ENCODE measurements at regions not wholly inside any gene's neighbourhood (a gene's known extent, or its start where the extent isn't known, plus 50 kb on each side); places are given as distances from the start of the nearest gene placed in this dataset.

GRCh38 chr15:85986116-85986515 lies 93.6 kb upstream of the AGBL1 start:
- DNase-seq, result no peak

DNA sequence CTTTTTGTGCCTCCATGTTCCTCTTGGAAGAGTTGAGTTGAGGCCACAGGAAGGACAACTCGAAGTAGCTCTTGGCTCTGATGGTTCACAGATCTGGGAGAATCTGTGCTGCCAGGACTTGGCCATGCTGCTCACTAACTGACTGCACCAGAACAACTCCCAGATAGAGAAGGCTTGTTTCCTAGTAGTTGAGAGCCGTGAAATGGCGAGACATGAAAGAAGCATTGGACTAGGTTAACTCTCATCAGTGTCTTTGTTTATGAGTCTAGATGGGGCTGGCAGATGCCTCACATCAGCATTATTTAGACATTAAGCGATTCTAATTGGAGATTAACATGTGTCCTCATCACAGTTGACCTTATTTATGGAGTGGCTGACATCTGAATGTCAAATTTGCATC lies 92.9 kb upstream of the AGBL1 start:
- no peak for DNase-seq

- no peak for DNase-seq
Measured at GRCh38 chr15:85988741-85989140, 90.9 kb upstream of the AGBL1 start.

GRCh38 chr15:85992224-85992623 lies 87.4 kb upstream of the AGBL1 start:
- DNase-seq, result no peak

GRCh38 chr15:85993116-85993515 lies 86.6 kb upstream of the AGBL1 start:
- DNase-seq, result no peak

GRCh38 chr15:85997618-85998017 lies 82.1 kb upstream of the AGBL1 start:
- DNase-seq, result no peak

- no peak for DNase-seq
Measured at GRCh38 chr15:85999658-86000057, 80.0 kb upstream of the AGBL1 start.

DNA sequence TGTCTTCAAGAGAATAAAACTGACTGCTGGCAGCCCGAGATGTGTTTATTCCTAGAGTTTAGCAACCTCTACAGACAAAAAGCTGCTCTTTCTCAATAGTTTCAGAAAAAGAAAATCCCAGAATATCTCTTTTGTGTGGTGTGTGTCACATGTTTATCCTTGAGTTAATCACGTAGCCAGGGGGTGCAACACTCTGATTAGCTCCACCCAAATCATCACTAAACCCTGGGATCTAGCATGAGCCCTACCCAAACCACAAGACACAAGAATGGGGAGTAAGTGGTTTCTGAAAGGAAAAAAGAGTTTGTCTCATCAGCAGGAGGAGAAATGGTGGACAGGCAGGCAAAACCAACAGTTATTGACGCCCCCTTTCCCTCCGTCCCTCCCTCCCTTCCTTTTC lies 78.5 kb upstream of the AGBL1 start:
- no peak for DNase-seq

DNA sequence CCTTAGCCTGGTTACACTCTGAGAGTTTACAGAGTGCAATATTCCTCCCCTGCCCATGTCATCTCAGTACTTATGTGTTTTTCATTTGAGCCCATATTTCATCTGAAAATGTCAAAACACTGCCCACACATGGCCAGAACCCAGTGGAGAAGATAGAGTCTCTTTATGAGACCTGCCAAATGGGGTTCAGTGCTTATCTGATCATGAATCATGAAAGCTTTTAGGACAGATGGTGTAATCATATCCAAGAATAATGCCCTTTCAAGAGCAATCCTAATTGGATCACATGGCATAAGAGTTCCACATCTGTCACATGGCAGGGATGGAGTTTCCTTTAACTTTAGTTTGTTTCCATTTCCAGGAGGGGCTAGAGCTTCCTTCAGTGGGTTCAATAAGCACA lies 77.2 kb upstream of the AGBL1 start:
- no peak for DNase-seq

DNA sequence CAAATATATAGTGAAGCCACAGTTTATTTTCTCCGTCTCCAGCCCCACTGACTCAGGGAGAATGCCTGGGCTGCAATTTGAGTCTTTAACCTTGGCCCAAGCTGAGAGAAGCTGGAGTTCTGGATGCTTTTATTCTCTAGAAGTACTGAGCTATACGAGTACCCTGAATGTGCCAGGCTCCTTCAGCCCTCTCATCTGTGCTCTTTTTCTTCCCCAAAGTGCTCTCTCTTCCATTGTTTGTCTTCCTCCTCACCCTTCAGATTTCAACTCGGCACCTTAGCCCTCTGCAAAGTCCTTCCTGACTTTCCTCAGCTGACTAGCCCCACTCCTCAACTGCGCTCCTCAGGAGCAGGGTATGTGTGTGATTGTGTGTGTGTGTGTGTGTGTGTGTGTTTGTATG lies 75.6 kb upstream of the AGBL1 start:
- no peak for DNase-seq

- DNase-seq, result no peak
Measured at GRCh38 chr15:86006546-86006945, 73.1 kb upstream of the AGBL1 start.

- DNase-seq, result no peak
Measured at GRCh38 chr15:86009727-86010126, 69.9 kb upstream of the AGBL1 start.

DNA sequence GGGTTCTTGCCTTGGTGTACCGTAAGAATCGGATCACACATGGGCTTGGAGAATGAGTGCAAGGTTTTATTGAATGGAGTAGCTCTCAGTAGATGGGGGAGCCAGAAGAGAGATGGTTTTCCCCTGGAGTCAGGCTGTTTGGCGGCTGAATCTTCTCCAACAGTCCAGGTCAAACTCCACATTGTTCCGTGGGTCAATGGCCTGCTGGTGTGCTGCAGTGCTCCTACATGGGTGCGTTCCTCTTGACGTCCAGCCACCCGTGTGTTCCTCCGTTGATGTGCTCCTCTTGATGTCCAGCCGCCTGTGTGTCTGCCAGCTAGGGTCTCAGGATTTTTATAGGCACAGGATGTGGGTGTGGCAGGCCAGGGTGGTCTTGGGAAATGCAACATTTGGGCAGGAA lies 69.3 kb upstream of the AGBL1 start:
- DNase-seq, result no peak

GRCh38 chr15:86010891-86011290 lies 68.8 kb upstream of the AGBL1 start:
- DNase-seq, result no peak

DNA sequence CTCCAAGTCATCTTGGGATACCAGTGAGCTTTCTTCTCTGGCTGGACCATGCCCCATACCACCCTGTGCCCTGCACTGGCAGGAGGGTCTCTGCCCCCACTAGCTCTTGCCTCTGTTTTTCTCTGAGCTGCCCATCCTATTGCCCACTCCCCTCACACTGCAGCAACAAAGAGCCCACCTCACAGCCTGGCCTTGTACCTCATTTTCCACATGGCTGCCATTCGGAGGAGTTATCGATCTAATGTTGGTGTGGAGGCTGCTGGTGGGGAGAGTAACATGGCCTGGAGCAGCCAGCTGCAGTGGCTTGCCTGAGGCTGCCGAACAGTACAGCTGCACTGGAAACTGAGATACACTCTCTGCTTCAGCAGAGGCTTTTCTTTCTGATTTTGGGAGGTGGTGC lies 65.7 kb upstream of the AGBL1 start:
- DNase-seq, result no peak

- DNase-seq, result no peak
Measured at GRCh38 chr15:86016750-86017149, 62.9 kb upstream of the AGBL1 start.

- no peak for DNase-seq
Measured at GRCh38 chr15:86018679-86019078, 61.0 kb upstream of the AGBL1 start.

DNA sequence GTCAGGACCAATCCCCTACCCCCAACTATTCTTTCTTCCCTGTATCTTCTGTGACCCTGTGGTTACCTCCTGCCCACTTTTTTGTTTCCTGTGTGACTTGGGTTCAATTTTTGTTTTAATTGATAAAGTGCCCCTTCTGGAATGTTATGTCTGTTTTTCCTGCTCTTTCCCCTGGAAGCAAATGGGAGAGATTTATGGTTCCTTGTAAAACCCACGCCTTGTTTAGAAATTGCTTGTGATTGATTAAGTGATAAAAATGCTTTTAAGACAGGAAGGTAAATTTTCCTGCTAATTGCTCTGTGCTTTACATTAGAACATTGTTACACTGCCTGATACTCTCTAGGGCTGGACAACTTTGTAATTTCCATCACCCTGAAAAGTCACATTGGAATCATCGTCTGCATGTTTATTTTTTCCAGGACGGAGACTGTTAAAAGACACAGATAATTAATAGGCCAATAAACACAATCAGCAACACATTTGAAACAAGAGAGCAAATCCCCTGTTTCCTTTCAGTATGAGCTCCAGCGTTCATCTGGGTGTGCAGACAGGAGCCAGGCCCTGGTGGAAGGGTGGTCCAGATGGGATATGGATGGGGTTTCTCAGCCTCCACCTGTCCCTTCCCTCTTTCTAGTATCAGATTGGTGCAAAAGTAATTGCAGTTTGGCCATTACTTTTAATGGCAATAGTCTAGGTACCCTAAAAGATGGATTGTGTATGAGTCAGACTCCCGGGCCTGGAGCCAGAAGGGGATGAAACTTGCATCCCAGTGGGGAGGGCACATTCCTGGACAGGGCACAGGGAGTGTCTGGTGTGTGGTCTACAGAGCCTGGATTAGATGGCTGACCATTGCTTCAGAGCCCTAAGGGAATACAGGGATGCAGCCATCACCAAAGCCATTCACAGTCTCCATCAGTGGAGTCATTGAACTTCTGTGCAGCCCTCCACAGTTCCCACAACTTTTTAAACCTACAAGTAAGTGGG lies 58.1 kb upstream of the AGBL1 start:
- no peak for DNase-seq

GRCh38 chr15:86028961-86029360 lies 50.7 kb upstream of the AGBL1 start:
- no peak for DNase-seq

Data from activated gamma-delta T cell (primary cell).